GM12878 (cell line): ENCODE measurements at regions not wholly inside any gene's neighbourhood (a gene's known extent, or its start where the extent isn't known, plus 50 kb on each side); places are given as distances from the start of the nearest gene placed in this dataset.

Experiments
- ATAC-seq: fragments of 200-7000 bp; cut with Tn5 transposase; 3 replicates; pipeline ENCODE4 v1.9.1; 2020; ENCODE audit warnings: mild to moderate bottlenecking, moderate library complexity
- BruUV-seq: library from RNA; stranded (reverse); fragments of 400-500 nt; replicated peaks from 2 replicates; lab custom pipeline; 2021; lab: Mats Ljungman, UMichigan
- CTCF ChIA-PET: fragments of 300-600 bp; sonication (Branson Sonifier 250); formaldehyde crosslinking; extraction: SDS; loops from one replicate; lab custom pipeline; 2021; ENCODE audit warnings: inconsistent platforms; lab: Yijun Ruan, JAX
- POLR2A ChIA-PET: fragments of 350-600 bp; formaldehyde crosslinking; extraction: SDS; loops from one replicate; lab custom pipeline; 2021; ENCODE audit warnings: inconsistent platforms; lab: Charles Lee
- RAD21 ChIA-PET: fragments of 300-600 bp; sonication (Branson Sonifier 250); formaldehyde crosslinking; loops from one replicate; lab custom pipeline; 2023; ENCODE audit warnings: antibody characterized with exemption; ENCODE audit not compliant: unreplicated experiment; lab: Charles Lee
- SMC1A ChIA-PET: fragments of 300-600 bp; sonication (Branson Sonifier 250); formaldehyde crosslinking; loops from one replicate; lab custom pipeline; 2023; ENCODE audit not compliant: unreplicated experiment, uncharacterized antibody; lab: Charles Lee
- DNase-seq: peaks from one replicate; pipeline ENCODE4 v3.0.0-alpha.2; 2011; ENCODE audit warnings: low read depth, low spot score
- FAIRE-seq: peaks from 3 replicates; lab custom pipeline; 2011; peaks lifted over from hg19 to GRCh38; lab: Jason Lieb, UNC
- H2AFZ ChIP-seq: 2 replicates; pipeline ENCODE4 v1.6.0; 2011; ENCODE audit warnings: low read depth, low read length, control low read depth; ENCODE audit not compliant: control insufficient read depth
- H3K27ac ChIP-seq: 2 replicates; pipeline ENCODE4 v1.5.1; 2011; ENCODE audit warnings: control low read depth; ENCODE audit not compliant: control insufficient read depth, insufficient read depth
- H3K27me3 ChIP-seq, 2 experiments: replicated peaks in 1 of 2; 2 replicates each; pipeline versions ENCODE4 v1.6.0 to v1.6.1; 2011; ENCODE audit warnings: low read length in 1 of 2; ENCODE audit not compliant: control insufficient read depth in 2 of 2, insufficient read depth in 2 of 2
- H3K36me3 ChIP-seq, 2 experiments: 2 replicates each; pipeline ENCODE4 v1.5.1; 2011; ENCODE audit warnings: low read length in 1 of 2; ENCODE audit not compliant: control insufficient read depth in 2 of 2, insufficient read depth in 2 of 2
- H3K4me1 ChIP-seq: 2 replicates; pipeline ENCODE4 v1.6.1; 2011; ENCODE audit warnings: mild to moderate bottlenecking, low read length, moderate library complexity, mixed read lengths; ENCODE audit not compliant: control insufficient read depth, insufficient read depth
- H3K4me2 ChIP-seq: 2 replicates; pipeline ENCODE4 v1.6.0; 2011; ENCODE audit warnings: control low read depth; ENCODE audit not compliant: control insufficient read depth, insufficient read depth
- H3K4me3 ChIP-seq: fragments of 200-600 bp; sonication (generic); 2 replicates; pipeline ENCODE4 v1.5.1; 2016
- H3K79me2 ChIP-seq: 2 replicates; pipeline ENCODE4 v1.6.0; 2011; ENCODE audit warnings: low read length; ENCODE audit not compliant: control insufficient read depth, insufficient read depth
- H3K9ac ChIP-seq: 2 replicates; pipeline ENCODE4 v1.8.0; 2011; ENCODE audit warnings: low read length, control low read depth, mixed read lengths; ENCODE audit not compliant: control insufficient read depth, insufficient read depth
- H3K9me3 ChIP-seq: replicated peaks from 3 replicates; pipeline ENCODE4 v1.5.1; 2011; ENCODE audit warnings: mild to moderate bottlenecking, low read length; ENCODE audit not compliant: control insufficient read depth, insufficient read depth
- H4K20me1 ChIP-seq: 2 replicates; pipeline ENCODE4 v1.6.0; 2011; ENCODE audit not compliant: control insufficient read depth, insufficient read depth
- CHD2 ChIP-seq: IDR thresholded peaks from 2 replicates; pipeline ENCODE4 v1.6.1; 2011; ENCODE audit warnings: low read depth, low read length, improper control_type of control experiment, borderline replicate concordance
- ESRRA ChIP-seq: IDR thresholded peaks from 2 replicates; pipeline ENCODE4 v1.6.1; 2012; ENCODE audit warnings: mild to moderate bottlenecking, low read length, improper control_type of control experiment
- ETV6 ChIP-seq, 2 experiments: fragments of 450-650 bp in 1 of 2; IDR thresholded peaks in 1 of 2; conservative IDR thresholded peaks in 1 of 2; 2 replicates each; pipeline ENCODE4 v1.6.1; 2014; ENCODE audit warnings: antibody characterized with exemption in 1 of 2, borderline replicate concordance in 1 of 2, low read depth in 1 of 2, mild to moderate bottlenecking in 1 of 2, moderate library complexity in 1 of 2
- KAT2A ChIP-seq: conservative IDR thresholded peaks from 2 replicates; pipeline ENCODE4 v1.6.1; 2011; ENCODE audit warnings: low read depth, low read length; ENCODE audit not compliant: control insufficient read depth
- MTA3 ChIP-seq: IDR thresholded peaks from 2 replicates; pipeline ENCODE4 v1.6.1; 2012; ENCODE audit warnings: low read length, inconsistent platforms, borderline replicate concordance
- MXI1 ChIP-seq: fragments of 150-350 bp; IDR thresholded peaks from 2 replicates; pipeline ENCODE4 v1.6.1; 2011; ENCODE audit warnings: low read depth, mild to moderate bottlenecking, inconsistent platforms, low read length, improper control_type of control experiment
- NBN ChIP-seq: fragments of 450-650 bp; IDR thresholded peaks from 2 replicates; pipeline ENCODE4 v1.6.1; 2016
- RBBP5 ChIP-seq: fragments of 200-600 bp; sonication (generic); conservative IDR thresholded peaks from 2 replicates; pipeline ENCODE4 v1.6.1; 2016
- RELA ChIP-seq: fragments of 450-650 bp; IDR thresholded peaks from 2 replicates; pipeline ENCODE4 v1.8.0; 2014; ENCODE audit warnings: borderline replicate concordance; ENCODE audit not compliant: partially characterized antibody
- RFX5 ChIP-seq: IDR thresholded peaks from 2 replicates; pipeline ENCODE4 v1.6.1; 2011; ENCODE audit warnings: low read depth, low read length, improper control_type of control experiment
- SMARCA5 ChIP-seq: fragments of 450-650 bp; IDR thresholded peaks from 2 replicates; pipeline ENCODE4 v1.6.1; 2017; ENCODE audit warnings: mild to moderate bottlenecking
- SMC3 ChIP-seq: IDR thresholded peaks from 2 replicates; pipeline ENCODE4 v1.6.1; 2011; ENCODE audit warnings: low read length, improper control_type of control experiment, borderline replicate concordance
- SPI1 ChIP-seq: IDR thresholded peaks from 2 replicates; pipeline ENCODE4 v1.6.1; 2011; ENCODE audit warnings: low read depth, mild to moderate bottlenecking, low read length, moderate library complexity, borderline replicate concordance; ENCODE audit not compliant: insufficient read depth
- STAT1 ChIP-seq: fragments of 450-650 bp; conservative IDR thresholded peaks from 2 replicates; pipeline ENCODE4 v1.6.1; 2014; ENCODE audit warnings: antibody characterized with exemption, mild to moderate bottlenecking
- TCF7 ChIP-seq: IDR thresholded peaks from 2 replicates; pipeline ENCODE4 v1.6.1; 2014; ENCODE audit warnings: antibody characterized with exemption, borderline replicate concordance
- ZBED1 ChIP-seq: IDR thresholded peaks from 2 replicates; pipeline ENCODE4 v1.6.1; 2016; ENCODE audit warnings: borderline replicate concordance
- ZNF622 ChIP-seq: fragments of 450-650 bp; IDR thresholded peaks from 2 replicates; pipeline ENCODE4 v1.6.1; 2017; ENCODE audit warnings: mild to moderate bottlenecking, inconsistent platforms
- WGBS: methylation state at CpG from one replicate; pipeline ENCODE4 v1.1.6; 2016; ENCODE audit warnings: low lambda C conversion rate; ENCODE audit not compliant: insufficient replicate concordance, insufficient coverage; ENCODE audit errors: missing lambda C conversion rate; 5-methylcytosine and 5-hydroxymethylcytosine counted together
- in situ Hi-C: fragments of 300-500 bp; cut with MboI; formaldehyde crosslinking; loops from 9 replicates; pipeline ENCODE4 v1.14.3; 2018; ENCODE audit warnings: mixed read lengths
- intact Hi-C: fragments of 100-400 bp; cut with micrococcal nuclease; formaldehyde crosslinking; loops from one replicate; pipeline ENCODE4 v1.14.2; 2022; ENCODE audit not compliant: unreplicated experiment
- TF ChIP-seq, protein P1 (sequence below): fragments of 450-650 bp; IDR thresholded peaks from 2 replicates; pipeline ENCODE4 v1.6.1; 2017; ENCODE audit warnings: antibody characterized with exemption, mild to moderate bottlenecking, moderate library complexity
- TF ChIP-seq, protein P2 (sequence below): IDR thresholded peaks from 2 replicates; pipeline ENCODE4 v1.6.1; 2012; ENCODE audit warnings: low read depth, low read length, improper control_type of control experiment
- TF ChIP-seq, protein P3 (sequence below): fragments of 450-650 bp; formaldehyde crosslinking; IDR thresholded peaks from 2 replicates; pipeline ENCODE4 v1.4.0; 2022; ENCODE audit warnings: mild to moderate bottlenecking, moderate library complexity

DNA sequence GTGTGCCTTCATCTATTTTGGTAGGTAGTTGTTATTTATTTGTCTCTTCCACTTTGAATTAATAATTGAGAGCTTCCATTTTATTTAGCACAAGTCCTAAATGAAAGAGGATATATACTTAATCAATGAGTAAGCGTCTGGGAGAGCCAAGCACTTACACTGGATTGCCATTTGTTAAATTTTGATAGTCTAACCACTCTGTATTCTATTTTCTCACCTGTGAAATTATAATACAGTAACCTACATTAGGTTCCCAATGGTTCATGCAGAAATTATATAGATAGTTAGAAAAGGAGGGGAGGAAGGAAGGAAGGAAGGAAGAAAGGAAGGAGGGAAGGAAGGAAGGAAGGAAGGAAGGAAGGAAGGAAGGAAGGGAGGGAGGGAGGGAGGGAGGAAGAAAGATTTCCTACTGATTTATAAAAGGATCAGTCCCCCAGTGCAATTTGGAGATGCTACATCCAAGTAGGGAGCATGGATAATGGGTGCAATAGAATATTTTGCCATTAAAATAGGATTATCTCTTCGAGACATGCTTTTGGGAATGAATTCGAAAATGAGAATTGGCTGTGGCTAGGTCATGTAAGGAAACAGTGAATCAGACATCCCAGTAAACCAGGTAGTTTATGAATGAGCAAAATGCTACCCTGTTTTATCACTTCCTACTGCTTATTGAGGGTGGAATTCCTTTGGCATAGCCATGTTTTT, 239.8 kb downstream of the PCDH7 start:
- H3K36me3 ChIP-seq: no peaks in the 10 kb centered on the region
- H3K9me3 ChIP-seq: no peaks in the 10 kb centered on the region
- WGBS: 0% methylated on average over 3 of the region's 3 CpGs
- TF ChIP-seq NBN: no peak
- TF ChIP-seq RBBP5: no peak
- TF ChIP-seq CHD2: no peak
- TF ChIP-seq ZBED1: no peak
- TF ChIP-seq, protein P1, sequence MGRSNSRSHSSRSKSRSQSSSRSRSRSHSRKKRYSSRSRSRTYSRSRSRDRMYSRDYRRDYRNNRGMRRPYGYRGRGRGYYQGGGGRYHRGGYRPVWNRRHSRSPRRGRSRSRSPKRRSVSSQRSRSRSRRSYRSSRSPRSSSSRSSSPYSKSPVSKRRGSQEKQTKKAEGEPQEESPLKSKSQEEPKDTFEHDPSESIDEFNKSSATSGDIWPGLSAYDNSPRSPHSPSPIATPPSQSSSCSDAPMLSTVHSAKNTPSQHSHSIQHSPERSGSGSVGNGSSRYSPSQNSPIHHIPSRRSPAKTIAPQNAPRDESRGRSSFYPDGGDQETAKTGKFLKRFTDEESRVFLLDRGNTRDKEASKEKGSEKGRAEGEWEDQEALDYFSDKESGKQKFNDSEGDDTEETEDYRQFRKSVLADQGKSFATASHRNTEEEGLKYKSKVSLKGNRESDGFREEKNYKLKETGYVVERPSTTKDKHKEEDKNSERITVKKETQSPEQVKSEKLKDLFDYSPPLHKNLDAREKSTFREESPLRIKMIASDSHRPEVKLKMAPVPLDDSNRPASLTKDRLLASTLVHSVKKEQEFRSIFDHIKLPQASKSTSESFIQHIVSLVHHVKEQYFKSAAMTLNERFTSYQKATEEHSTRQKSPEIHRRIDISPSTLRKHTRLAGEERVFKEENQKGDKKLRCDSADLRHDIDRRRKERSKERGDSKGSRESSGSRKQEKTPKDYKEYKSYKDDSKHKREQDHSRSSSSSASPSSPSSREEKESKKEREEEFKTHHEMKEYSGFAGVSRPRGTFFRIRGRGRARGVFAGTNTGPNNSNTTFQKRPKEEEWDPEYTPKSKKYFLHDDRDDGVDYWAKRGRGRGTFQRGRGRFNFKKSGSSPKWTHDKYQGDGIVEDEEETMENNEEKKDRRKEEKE: no peak
- TF ChIP-seq STAT1: no peak
- no peak for TF ChIP-seq SPI1
- no peak for TF ChIP-seq TCF7
- TF ChIP-seq MXI1: no peak
- TF ChIP-seq, protein P2, sequence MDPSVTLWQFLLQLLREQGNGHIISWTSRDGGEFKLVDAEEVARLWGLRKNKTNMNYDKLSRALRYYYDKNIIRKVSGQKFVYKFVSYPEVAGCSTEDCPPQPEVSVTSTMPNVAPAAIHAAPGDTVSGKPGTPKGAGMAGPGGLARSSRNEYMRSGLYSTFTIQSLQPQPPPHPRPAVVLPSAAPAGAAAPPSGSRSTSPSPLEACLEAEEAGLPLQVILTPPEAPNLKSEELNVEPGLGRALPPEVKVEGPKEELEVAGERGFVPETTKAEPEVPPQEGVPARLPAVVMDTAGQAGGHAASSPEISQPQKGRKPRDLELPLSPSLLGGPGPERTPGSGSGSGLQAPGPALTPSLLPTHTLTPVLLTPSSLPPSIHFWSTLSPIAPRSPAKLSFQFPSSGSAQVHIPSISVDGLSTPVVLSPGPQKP: no peak
- TF ChIP-seq SMARCA5: no peak
- no peak for TF ChIP-seq ETV6 (conservative IDR thresholded peaks at IDR 0.05 in 1 of 2, IDR thresholded peaks at IDR 0.05 in 1 of 2; ENCODE audit: borderline replicate concordance in 1 of 2, low read depth in 1 of 2)
- no peak for TF ChIP-seq MTA3
- TF ChIP-seq SMC3: no peak
- TF ChIP-seq RFX5: no peak
- TF ChIP-seq RELA: no peak
- no peak for TF ChIP-seq ESRRA
- TF ChIP-seq ZNF622: no peak
- TF ChIP-seq, protein P3, sequence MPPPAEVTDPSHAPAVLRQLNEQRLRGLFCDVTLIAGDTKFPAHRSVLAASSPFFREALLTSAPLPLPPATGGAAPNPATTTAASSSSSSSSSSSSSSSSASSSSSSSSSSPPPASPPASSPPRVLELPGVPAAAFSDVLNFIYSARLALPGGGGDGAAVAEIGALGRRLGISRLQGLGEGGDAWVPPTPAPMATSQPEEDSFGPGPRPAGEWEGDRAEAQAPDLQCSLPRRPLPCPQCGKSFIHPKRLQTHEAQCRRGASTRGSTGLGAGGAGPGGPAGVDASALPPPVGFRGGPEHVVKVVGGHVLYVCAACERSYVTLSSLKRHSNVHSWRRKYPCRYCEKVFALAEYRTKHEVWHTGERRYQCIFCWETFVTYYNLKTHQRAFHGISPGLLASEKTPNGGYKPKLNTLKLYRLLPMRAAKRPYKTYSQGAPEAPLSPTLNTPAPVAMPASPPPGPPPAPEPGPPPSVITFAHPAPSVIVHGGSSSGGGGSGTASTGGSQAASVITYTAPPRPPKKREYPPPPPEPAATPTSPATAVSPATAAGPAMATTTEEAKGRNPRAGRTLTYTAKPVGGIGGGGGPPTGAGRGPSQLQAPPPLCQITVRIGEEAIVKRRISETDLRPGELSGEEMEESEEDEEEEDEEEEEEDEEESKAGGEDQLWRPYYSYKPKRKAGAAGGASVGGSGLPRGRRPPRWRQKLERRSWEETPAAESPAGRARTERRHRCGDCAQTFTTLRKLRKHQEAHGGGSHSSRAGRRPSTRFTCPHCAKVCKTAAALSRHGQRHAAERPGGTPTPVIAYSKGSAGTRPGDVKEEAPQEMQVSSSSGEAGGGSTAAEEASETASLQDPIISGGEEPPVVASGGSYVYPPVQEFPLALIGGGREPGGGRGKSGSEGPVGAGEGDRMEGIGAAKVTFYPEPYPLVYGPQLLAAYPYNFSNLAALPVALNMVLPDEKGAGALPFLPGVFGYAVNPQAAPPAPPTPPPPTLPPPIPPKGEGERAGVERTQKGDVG (CRISPR knock-in tag): no peak
- no peak for TF ChIP-seq KAT2A
- H3K4me3 ChIP-seq: no peak overlapping the region
- H3K4me1 ChIP-seq: no peaks in the 10 kb centered on the region
- in situ Hi-C loops (no loop called here), intact Hi-C loops (no loop called here)
- H4K20me1 ChIP-seq: no peaks in the 10 kb centered on the region
- POLR2A ChIA-PET: no interaction called here
- BruUV-seq: no TSS peak
- SMC1A ChIA-PET: no interaction called here
- CTCF ChIA-PET: no interaction called here
- DNase-seq: no peak
- ATAC-seq: no peak
- no peak overlapping the region for H3K9ac ChIP-seq
- no peak overlapping the region for H2AFZ ChIP-seq
- no peaks in the 10 kb centered on the region for H3K27me3 ChIP-seq
- no peaks in the 10 kb centered on the region for H3K79me2 ChIP-seq
- RAD21 ChIA-PET: no interaction called here
- FAIRE-seq: no peak
- H3K27ac ChIP-seq: no peak overlapping the region
- no peak overlapping the region for H3K4me2 ChIP-seq
